Stimulated activated CD8-positive, alpha-beta memory T cell treated with anti-CD3 and anti-CD28 coated beads, Interleukin-4, amount 100 ng/mL, for 4 hours (primary cell): ENCODE measurements at regions not wholly inside any gene's neighbourhood (a gene's known extent, or its start where the extent isn't known, plus 50 kb on each side); places are given as distances from the start of the nearest gene placed in this dataset.

Experiments used
- DNase-seq, 2 donors: peaks; one replicate each; pipeline ENCODE4 v3.0.0-alpha.2; 2020; ENCODE audit warnings: low read depth in 2 of 2, low spot score in 1 of 2

DNA sequence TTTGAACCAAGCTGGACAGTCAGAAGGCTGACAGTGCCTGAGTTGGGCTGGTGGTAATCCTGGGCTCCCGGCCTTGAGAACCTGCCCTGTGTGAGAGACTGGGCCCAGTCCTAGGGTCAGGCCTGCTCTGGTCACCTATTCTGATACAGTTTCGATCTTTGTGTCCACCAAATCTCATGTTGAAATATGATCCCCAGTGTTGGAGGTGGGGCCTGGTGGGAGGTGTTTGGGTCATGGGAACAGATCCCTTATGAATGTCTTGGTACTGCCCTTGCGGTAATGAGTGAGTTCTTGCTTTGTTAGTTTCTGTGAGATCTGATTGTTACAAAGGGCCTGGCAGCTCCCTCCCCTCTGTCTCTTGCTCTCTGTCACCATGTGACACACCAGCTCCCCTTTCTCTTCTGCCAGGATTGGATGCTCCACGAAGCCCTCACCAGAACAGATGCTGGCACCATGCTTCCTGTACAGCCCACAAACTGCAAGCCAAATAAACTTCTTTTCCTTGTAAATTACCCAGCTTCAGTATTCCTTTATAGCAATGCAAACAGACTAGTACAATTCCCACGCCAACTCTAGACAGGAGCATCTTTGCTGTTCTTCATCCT is 111.8 kb upstream of the ZNF438 start:
- DNase-seq = no peak

DNA sequence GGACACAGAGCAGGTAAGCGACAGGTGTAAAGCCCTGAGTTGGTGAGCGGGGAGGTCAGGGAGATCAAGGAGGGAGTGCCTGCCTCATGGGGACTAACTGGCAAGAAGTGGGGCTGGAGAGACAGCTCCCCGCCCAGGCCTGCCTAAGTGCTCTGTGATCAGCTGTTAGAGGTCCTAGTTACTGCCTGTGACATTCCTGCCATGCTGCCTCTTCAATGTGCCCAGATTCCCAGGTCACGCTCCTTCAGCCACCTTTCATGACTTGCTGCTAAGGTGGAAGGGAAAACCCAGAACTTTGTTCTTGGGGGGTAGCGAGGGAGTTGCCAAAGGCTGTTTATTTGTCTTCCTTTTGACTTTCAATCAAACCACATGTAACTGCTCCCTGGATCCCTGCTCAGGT is 114.3 kb upstream of the ZNF438 start:
- DNase-seq = no peak

DNA sequence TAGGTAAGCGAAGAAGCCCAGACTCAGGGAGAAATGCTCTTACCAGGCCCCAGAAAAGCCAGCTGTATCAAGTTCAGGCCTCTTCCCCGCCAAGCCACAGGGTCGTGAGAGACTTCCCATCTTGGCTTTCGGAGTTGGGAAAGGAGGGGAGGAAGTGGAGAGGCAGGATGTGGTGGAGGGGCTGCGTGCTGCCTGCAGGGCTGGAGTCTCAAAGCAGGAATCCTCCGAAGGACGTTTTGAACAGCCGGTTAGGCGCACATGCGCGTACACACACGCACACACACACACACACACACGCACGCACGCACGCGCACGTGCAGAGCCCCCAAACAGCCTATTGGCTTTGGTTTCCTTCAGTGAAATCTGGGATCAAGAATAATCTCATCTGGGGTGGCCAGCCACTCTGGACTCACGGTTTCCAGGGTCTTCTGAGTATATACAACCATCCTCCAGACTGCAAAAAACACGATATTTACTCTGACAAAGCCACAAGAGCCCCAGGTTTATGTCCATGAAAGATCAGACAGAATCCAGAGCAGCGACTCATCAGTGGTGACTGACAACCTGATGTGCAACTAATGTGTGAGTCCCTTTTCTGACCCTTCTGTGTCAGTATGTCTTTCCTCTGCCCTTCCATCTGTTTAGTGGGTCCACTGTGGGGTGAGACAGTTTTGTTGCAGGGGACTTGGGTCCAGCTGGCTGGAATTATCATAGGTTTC is 115.0 kb upstream of the ZNF438 start:
- DNase-seq = no peak

DNA sequence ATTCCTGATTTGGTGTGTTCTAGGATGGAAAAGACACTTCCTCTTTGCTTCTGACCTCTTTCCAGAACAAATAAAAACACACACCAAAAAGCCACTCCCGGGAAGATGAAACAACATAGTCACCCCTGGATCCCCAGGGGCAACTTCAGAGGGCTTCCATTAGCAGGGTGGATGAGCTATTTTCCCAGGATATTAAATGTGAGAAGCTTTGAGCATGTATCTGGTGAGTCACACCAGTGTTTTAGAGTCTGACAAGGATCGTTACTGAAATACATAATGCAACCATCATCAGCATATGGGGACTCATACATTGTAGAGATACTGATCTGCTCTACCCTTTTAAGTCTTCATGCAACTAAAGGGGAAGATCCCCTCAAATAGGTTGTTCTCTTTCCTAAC is 115.5 kb upstream of the ZNF438 start:
- no peak for DNase-seq

DNA sequence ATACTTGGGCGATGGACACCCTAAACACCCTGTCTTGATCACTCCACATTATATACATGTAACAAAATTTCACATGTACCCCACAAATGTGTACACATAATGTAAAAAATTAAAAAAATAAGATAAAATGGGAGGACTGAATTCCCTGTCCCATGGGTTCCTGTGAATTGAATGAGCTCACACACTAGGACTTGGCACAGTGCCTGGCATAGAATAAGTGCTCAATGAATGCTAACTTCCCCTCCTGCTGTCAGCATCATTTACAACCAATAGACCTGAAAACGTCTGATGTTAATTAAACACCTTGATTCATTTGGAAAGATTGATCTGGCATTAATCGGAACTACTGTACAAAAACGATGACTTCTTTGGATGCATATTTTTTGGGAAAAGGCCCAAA is 117.3 kb upstream of the ZNF438 start:
- DNase-seq = no peak

DNA sequence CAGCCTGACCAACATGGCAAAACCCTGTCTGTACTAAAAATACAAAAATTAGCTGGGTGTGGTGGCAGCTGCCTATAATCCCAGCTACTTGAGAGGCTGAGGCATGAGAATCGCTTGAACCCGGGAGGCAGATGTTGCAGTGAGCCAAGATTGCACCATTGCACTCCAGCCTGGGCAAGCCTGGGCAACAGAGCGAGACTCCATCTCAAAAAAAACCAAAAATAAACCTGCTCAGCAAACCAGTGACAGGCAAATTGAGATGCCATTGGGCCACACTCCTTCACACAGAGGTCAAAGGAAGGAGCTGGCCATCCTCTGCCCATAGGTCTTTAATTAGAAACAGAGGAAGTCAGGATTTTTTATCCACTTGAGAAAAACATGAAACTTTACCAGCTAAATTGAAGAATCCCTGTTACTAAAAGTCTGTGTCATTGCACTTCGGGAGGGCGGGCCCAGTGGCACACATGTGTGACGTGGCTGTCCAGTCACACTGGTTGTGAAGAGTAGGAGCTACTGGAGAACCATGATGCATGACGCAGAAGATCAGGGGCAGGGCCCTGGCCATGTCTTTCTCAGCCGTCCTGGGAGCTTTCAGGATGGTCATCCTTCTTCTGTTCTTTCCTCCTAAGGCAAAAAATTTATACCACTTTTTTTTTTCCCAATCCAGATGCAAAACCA is 118.3 kb upstream of the ZNF438 start:
- no peak for DNase-seq

DNA sequence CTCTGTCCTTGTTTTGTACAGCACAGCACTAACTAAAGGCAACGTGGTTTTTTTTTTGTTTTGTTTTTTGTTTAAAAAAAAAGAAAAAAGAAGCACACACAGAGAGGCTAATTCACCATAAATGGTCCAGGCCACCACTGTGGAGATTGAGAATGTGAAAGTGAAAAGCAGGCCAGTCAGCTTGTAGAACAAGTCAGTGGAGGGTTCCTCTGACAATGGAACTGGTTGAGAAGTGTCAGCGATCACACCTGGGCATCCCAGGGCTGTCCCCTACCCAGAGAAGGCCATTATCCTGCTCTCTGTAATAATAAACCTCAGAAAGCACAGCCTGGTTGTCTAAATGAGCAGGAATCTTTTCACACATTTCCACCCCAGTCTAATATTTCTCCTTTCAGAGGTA is 119.6 kb upstream of the ZNF438 start:
- no peak for DNase-seq

DNA sequence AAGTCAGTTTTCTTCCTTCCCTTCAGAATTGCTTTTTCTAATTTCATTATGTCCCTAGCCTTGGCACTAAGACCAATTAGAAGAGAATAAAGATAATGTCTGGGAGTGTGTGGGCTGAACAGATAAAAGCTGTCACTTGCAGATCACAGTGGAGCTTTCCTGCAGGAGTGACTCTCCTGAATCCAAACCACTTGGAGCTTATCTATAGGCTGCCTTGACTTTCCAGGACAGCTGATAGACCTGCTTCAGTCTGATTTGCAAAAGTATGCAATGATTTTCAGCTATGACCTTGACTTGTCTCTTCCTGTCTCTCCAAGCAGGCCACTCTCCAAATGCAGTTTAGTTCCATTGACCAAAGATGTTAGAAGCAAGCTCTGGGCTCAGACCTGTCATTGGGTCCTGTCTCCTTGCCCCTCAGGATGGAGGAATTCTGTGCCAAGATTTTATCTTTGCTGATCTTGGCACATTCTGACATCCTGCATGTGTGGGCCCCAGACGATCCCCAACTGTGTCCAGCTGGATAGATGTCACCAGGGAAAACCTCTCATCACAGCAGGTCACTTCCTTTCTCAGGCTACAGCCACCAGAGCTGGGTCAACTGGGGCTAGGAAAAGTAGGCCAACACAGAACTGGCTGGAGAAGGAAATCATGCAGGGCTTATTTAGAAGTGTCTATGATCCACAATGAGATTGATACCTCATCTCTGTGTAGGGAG is 120.9 kb upstream of the ZNF438 start:
- no peak for DNase-seq

DNA sequence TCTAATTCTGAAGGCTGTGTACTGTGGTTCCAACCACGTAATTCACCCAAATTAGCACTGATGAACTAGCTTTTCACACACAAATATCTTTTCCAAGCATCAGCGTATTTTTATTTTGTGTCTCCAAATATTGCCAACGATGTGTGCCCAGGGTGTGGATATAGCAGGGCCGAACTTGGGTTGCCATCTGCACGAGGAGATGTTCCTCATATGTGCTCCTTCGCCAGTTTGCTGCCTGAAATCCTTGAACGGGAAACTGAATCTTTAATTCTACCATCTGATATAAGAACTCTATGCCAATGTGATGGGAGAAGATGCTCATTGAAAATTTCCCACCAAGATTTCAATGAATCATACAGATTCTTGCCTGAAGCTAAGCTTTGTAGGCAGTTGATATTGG is 121.5 kb upstream of the ZNF438 start:
- DNase-seq = no peak

DNA sequence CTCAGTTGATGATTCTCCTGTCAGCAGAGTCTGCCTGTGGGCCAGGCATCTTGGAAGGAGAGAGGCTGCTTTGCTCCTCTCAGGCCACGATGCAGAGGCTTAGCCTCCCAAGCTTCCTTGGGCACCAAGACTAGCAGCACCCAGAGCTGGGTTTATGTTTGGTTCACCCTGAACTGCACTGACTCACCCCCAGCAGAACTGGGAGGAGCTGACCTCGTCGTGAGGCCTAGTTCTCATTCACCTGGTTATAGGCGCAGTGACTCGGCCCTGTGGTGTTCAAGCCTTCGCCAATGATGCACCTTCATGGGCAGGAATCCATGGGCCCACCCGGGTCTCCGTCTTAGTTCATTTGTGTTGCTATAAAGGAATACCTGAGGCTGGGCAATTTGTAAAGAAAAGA is 122.0 kb upstream of the ZNF438 start:
- DNase-seq = no peak

DNA sequence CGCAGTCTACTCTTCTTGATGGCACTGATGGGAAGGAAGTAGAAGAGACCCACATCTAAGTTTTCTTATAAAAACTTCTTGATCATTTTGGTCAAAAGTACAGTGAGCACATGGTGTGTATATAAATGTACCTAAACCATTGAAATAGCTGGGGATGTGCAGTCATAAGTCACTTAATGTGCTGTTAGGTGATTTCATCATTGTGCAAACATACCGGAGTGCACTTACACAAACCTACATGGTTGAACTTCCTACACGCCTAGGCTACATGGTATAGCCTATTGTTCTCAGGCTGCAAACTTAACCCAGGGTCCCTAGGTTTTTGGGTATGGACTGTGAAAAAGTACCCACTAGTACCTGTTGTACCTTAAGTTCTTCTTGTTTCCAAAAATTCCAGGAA is 123.3 kb upstream of the ZNF438 start:
- DNase-seq = no peak

DNA sequence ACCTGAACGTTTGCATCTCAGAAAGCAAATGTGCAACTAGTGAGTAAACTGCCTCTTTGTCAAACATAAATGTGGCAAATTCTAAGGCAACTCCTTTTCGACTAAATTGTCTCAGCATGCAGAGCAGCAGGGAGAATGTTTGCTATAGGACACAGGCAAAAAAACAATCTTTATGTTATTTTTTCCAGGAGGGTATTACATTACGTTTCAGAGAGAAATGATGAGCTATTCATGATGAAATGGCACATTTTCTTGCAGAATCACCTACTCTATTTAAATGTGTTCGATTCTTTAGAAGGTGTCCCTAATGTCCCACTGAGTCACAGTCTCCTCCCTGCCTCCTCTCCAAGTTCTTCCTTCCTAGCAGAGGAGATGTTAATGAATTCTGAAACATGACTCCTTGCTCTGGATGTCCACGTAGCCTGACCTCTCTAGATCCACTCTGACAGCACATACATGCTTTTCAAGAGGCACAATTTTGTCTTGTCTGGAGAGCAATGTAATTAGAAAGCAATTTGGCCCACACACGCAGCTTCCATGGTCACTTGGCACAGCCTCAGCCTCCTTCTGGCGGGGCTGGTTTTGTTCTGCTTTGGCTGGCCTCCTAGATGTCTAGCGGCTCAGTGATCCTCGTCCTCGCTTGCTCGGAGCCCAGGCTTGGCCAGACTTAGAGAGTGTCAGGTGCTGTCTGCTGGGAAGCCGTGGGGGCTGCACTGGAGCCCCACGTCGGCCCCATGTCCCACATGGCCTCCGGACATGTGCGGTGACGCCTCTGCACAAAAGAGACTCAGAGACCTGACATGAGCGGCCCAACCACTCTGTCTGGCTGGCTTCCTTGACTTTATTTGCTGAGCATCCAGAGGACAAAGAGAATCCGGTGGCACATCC is 125.7 kb upstream of the ZNF438 start:
- no peak for DNase-seq

DNA sequence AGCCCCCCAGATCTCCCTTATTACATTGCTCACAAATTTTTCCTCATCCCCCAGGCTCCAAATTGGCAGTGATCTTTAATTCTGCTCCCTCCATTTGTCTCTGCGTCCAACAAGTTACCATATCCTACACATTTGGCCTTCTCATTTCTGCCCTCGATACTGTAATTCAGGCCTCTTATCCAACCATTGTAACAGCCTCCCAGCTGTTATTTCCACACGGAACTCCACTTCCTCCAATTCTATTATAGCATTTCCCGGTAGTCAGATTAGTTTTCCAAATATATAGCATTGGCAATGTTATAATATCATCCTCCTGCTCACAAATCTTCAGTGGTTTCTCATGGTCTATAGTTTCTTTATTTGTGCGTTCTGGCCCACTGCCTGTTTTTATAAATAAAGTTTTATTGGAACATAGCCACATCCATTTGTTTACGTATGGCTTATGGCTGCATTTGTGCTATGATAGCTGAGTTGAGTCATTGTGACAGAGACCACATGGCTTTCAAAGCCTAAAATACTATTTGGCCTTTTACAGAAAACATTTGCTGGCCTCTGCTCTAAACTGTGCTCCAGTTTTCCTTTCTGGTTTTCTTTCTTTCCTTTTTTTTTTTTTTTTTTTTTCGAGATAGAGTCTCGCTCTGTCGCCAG is 126.5 kb upstream of the ZNF438 start:
- no peak for DNase-seq

DNA sequence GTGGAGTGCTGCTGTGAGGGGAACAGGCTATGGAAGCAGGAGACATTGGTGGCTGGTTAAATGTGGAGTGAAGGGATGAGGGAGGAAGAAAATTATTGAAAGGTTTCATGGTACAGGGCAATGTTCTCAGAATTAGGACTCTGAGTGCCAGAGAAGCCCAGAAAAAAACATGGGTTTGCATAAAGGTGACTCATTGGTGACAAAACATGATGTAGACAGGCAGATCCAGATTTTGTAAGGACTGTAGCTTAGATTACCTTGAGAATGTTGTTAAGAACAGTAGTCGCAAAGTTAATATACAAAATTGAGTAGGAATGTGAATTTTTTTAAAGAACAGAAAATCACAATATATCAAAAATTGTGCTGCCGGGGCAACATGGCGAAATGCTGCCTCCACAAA is 134.9 kb upstream of the ZNF438 start:
- DNase-seq = no peak

DNA sequence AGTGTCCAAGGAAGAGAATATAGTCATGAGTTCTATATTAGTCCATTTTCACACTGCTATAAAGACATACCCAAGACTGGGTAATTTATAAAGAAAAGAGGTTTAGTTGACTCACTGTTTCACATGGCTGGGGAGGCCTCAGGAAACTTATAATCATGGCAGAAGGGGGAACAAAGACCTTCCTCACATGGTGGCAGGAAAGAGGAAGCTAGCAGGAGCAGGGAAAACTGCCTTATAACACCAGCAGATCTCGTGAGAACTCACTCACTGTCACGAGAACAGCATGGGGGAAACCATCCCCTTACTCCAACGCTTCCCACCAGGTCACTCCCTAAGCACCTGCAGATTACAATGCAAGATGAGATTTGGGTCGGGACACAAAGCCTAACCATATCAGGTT is 139.0 kb upstream of the ZNF438 start:
- DNase-seq = no peak

DNA sequence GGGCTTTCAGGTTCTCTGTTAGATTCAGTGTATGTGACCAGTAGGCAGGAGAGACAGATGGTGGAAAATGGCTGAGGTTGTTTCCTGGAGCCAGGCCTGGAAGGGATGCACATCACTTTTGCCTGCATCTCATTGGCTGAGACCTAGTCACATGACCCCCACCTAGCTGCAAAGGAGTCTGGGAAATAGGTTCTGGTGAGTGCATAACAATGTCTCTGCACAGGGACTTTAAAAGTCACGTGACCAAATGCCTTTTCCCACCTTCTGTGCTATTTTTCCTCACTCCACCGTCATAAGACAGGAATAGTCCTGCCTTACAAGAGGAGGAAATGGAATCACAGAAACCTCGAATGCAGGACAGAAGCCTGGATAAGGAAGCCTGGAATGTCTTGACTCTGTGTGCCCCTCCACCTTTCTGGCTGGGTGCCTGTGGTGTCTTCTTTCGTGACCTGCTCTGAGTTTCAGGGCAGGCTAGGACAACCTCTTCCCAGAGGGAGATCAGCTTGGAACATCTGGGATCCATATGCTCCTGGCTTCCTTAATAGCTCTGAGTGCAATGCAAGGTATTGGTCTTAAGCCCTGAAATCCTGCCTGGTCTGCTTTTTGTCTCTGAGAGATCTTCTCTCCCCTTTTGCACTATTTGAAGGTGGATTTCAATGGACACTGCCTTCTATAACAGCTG is 139.9 kb upstream of the ZNF438 start:
- DNase-seq = no peak

DNA sequence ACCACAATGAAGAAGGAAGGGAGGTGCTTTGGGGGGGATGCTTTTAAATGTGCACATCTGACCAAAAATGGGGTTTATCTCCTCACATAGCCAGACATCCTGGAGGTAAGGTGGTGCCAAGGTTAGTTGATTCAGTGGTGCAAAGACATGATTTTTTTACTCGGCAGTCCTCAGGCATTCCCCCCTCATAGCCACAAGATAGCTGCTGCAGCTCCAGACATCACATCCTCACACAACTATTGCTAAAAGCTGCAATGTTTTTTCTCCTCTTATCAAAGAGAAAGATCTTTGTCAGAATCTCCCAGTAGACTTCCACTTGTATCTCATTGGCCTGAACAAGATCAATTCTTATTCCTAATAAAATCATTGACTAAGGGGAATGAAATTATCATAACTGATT is 141.3 kb upstream of the ZNF438 start:
- no peak for DNase-seq

DNA sequence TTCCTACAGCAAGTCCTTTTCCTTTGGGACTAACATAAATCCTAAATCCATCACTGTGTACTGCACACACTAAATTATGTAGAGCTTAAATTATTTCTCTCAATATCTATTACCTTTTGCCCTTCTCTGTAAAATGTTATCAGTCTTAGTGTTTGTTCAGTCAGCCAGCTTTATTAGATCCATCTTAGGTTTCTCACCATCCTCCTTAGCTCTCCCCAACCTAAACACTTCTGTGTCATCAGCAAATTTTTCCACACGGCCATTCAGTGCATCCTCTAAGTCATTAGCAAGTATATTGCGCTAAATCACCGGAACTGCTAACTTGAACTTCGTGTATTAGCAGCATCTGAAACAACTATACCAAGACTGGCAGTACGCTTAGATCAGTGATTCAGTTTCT is 142.1 kb upstream of the ZNF438 start:
- no peak for DNase-seq

DNA sequence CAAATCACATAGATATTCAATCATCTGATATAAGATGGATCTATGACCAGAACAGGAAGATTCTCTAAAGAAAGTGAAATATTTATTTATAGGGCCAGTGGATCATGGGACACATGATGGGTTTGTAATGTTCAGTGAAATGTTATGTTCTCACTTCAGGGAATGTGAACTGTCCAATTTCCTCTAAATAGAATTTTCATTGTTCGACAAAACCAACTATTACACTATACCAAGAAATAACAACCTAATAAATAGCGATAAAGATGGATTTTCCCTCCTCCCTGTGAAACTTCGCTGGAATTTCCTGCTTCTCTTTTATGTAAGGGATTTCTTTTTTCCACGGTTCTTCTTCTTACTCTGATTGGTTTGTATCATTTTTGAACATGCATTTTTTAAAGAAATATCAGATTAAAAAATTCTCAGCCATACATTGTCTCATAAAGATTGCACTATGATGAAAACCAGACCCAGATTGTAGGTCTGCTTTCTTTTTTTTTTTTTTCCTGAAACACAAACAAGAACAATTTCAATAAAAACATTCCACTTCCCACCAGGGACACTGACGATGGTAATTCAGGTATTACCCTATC is 139.8 kb upstream of the ZEB1 start:
- DNase-seq = no peak
